T-cell (primary cell): ENCODE measurements at regions not wholly inside any gene's neighbourhood (a gene's known extent, or its start where the extent isn't known, plus 50 kb on each side); places are given as distances from the start of the nearest gene placed in this dataset.

Experiments used
- ATAC-seq, 4 experiments: fragments of 200-7000 bp in 3 of 4; fragments of 150-1000 bp in 1 of 4; cut with Tn5 transposase; replicated peaks in 1 of 4; 1 replicate in 3 of 4; 2 replicates in 1 of 4; pipeline ENCODE4 v1.10.0; 2021; ENCODE audit warnings: moderate library complexity in 3 of 4, mild to moderate bottlenecking in 2 of 4, moderate number of reproducible peaks in 1 of 4
- CTCF ChIA-PET, 2 donors: fragments of 300-600 bp; sonication (Branson Sonifier 250); formaldehyde crosslinking; loops; one replicate each; lab custom pipeline; 2022; ENCODE audit warnings: antibody characterized with exemption in 2 of 2; lab: Charles Lee
- POLR2A ChIA-PET, 2 donors: fragments of 300-600 bp; sonication (Branson Sonifier 250); formaldehyde crosslinking; loops; one replicate each; lab custom pipeline; 2022; ENCODE audit warnings: antibody characterized with exemption in 2 of 2; lab: Charles Lee
- DNase-seq, 35 experiments: peaks; one replicate each; pipeline versions ENCODE4 v3.0.0 to v3.0.0-alpha.2; 2013 to 2023
- H3K27ac ChIP-seq: one replicate; pipeline ENCODE4 v1.5.1; 2013; ENCODE audit warnings: low read length
- H3K27me3 ChIP-seq, 2 experiments: replicated peaks in 1 of 2; 1 replicate in 1 of 2; 2 replicates in 1 of 2; pipeline versions ENCODE4 v1.6.1 to v1.7.0; 2013; ENCODE audit warnings: low read length in 1 of 2, mixed read lengths in 1 of 2; ENCODE audit not compliant: control insufficient read depth in 2 of 2, insufficient read depth in 2 of 2; ENCODE audit errors: extremely low read depth in 1 of 2
- H3K36me3 ChIP-seq, 2 donors: 1 replicate in 1 of 2; 2 replicates in 1 of 2; pipeline versions ENCODE4 v1.6.1 to v1.7.0; 2013; ENCODE audit warnings: low read length in 1 of 2; ENCODE audit not compliant: control insufficient read depth in 2 of 2, insufficient read depth in 1 of 2; ENCODE audit errors: extremely low read depth in 1 of 2
- H3K4me1 ChIP-seq, 2 experiments: 1 replicate in 1 of 2; 2 replicates in 1 of 2; pipeline versions ENCODE4 v1.6.1 to v1.7.0; 2013; ENCODE audit warnings: low read length in 2 of 2, mixed read lengths in 1 of 2; ENCODE audit not compliant: insufficient read depth in 2 of 2, control insufficient read depth in 1 of 2; ENCODE audit errors: extremely low read depth in 1 of 2
- H3K4me3 ChIP-seq, 2 donors: 1 replicate in 1 of 2; 2 replicates in 1 of 2; pipeline versions ENCODE4 v1.5.1 to v1.7.0; 2013; ENCODE audit warnings: mild to moderate bottlenecking in 2 of 2, low read length in 1 of 2, moderate library complexity in 1 of 2; ENCODE audit not compliant: control insufficient read depth in 1 of 2; ENCODE audit errors: extremely low read depth in 1 of 2
- H3K9me3 ChIP-seq: 2 replicates; pipeline ENCODE4 v1.7.0; 2013
- H3K27ac Mint-ChIP-seq, 2 donors: one replicate each; pipeline ENCODE4 v1.8.0; 2020 to 2021; ENCODE audit warnings: mild to moderate bottlenecking in 2 of 2, mixed read lengths in 2 of 2
- H3K27me3 Mint-ChIP-seq, 2 donors: one replicate each; pipeline ENCODE4 v1.8.0; 2021 to 2022; ENCODE audit warnings: mixed read lengths in 2 of 2
- H3K36me3 Mint-ChIP-seq: one replicate; pipeline ENCODE4 v1.8.0; 2021; ENCODE audit warnings: mixed read lengths
- H3K4me1 Mint-ChIP-seq, 3 donors: one replicate each; pipeline ENCODE4 v1.8.0; 2020 to 2022; ENCODE audit warnings: mixed read lengths in 3 of 3, mild to moderate bottlenecking in 1 of 3
- H3K4me3 Mint-ChIP-seq, 3 donors: one replicate each; pipeline ENCODE4 v1.8.0; 2020 to 2022; ENCODE audit warnings: mild to moderate bottlenecking in 3 of 3, mixed read lengths in 3 of 3, moderate library complexity in 3 of 3
- H3K9me3 Mint-ChIP-seq, 3 donors: one replicate each; pipeline ENCODE4 v1.8.0; 2020 to 2022; ENCODE audit warnings: mixed read lengths in 3 of 3
- WGBS: methylation state at CpG from one replicate; pipeline ENCODE4 v1.1.5; 2013; ENCODE audit warnings: missing lambda C conversion rate; ENCODE audit not compliant: insufficient coverage; 5-methylcytosine and 5-hydroxymethylcytosine counted together

DNA sequence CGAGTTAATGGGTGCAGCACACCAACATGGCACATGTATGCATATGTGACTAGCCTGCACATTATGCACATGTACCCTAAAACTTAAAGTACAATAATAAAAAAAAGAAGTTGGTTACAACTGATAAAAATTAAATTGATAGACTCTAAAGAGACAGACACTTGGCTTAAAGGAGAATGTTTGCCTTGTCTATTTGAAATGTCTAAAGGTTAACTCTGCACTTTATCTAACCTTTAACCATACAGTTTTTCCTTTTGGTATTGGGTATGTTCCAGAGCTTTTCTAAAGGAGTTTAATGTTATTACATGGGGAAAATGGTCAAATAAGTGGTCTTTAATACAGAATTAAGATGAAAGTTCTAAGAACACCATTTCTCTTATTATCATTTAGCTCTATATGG lies 145.1 kb upstream of the HCCS start:
- no peaks in the 10 kb centered on the region for H3K9me3 ChIP-seq
- H3K36me3 ChIP-seq, result no peaks in the 10 kb centered on the region
- no CpG with 5 or more reads among the region's 1 CpG for WGBS
- CTCF ChIA-PET, result no interaction called here
- no peaks in the 10 kb centered on the region for H3K27me3 ChIP-seq
- H3K27ac ChIP-seq, result no peak overlapping the region
- no peak for DNase-seq
- H3K36me3 Mint-ChIP-seq, result no peaks in the 10 kb centered on the region
- H3K9me3 Mint-ChIP-seq, result peaks cover 3 to 13% (median 4%) of the 10 kb centered on the region in 3 donors
- no peak overlapping the region for H3K4me3 ChIP-seq
- H3K27ac Mint-ChIP-seq, result no peak overlapping the region
- POLR2A ChIA-PET, result no interaction called here
- H3K4me1 Mint-ChIP-seq, result no peaks in the 10 kb centered on the region
- no peaks in the 10 kb centered on the region for H3K27me3 Mint-ChIP-seq
- H3K4me1 ChIP-seq, result no peaks in the 10 kb centered on the region
- ATAC-seq, result no peak
- no peak overlapping the region for H3K4me3 Mint-ChIP-seq

DNA sequence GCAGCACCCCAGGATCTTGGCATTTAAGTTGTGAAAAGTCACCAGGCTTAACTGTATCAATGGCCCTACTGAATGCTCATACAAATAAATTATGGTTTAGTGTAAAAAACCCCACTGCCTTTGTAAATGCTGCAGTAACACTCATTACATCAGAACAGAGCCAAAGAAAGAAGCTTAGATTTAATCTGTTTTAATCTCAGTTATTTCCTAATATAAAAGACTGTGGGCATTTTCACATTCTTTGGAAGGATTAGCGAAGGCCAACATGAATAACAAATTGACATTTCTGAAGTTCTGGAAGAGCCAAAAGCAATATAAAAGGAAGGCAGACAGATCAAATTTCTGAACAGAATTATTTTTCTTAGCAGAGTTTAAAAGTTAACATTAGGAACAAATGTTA lies 140.0 kb upstream of the HCCS start:
- ChIA-PET CTCF (no interaction called here), POLR2A (no interaction called here)
- Mint-ChIP-seq H3K36me3 (no peaks in the 10 kb centered on the region), H3K9me3 (peaks cover 0 to 8% (median 4%) of the 10 kb centered on the region in 3 donors), H3K27ac (no peak overlapping the region), H3K4me1 (no peaks in the 10 kb centered on the region), H3K4me3 (no peak overlapping the region), H3K27me3 (no peaks in the 10 kb centered on the region)
- no peak for DNase-seq
- no peak overlapping the region for H3K4me3 ChIP-seq
- no peaks in the 10 kb centered on the region for H3K27me3 ChIP-seq
- no peaks in the 10 kb centered on the region for H3K36me3 ChIP-seq
- H3K4me1 ChIP-seq, result no peaks in the 10 kb centered on the region
- no peak overlapping the region for H3K27ac ChIP-seq
- ATAC-seq, result no peak
- H3K9me3 ChIP-seq, result no peaks in the 10 kb centered on the region
- WGBS, result 100% methylated on average over 1 of the region's 1 CpG

DNA sequence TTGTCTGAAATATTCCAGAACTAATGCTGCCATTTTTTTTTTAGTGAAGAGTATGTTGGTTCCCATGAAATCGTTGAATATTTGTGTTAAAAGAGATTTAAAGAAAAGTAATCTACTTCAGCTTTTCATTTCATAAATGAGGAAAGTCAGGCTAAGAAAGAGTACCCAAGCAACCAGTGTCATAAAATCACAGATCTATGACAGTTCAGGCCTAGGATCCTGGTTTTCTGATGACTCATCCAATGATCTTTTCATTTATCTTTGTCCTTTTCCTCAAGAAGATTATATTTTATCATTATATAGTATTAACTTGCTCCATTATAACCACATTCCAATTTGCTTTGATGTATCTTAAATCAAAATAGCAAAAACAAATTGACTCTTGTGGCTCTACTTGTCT lies 139.4 kb upstream of the HCCS start:
- POLR2A ChIA-PET, result no interaction called here

DNA sequence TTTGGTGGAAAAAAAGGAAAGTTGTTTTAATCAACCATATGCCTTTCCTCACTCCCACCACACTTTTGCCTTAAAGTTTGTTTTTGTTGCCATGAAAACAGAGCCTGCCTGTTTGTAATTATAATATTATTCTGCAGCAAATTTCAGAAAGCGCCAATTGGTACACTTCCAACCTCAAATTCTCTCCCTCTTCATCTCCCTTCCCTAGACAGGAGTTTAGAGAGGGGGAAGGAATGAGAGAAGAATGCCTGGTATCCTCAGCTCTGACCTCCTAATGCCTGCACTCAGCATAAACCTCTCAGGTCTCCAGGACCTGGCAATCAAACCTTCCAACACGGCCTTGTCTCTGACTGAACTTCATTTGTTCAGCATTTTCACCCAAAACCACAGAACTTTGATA lies 138.4 kb upstream of the HCCS start:
- Mint-ChIP-seq H3K9me3 (peaks cover 0 to 8% (median 4%) of the 10 kb centered on the region in 3 donors), H3K4me3 (no peak overlapping the region), H3K4me1 (no peaks in the 10 kb centered on the region), H3K27ac (no peak overlapping the region), H3K36me3 (no peaks in the 10 kb centered on the region), H3K27me3 (no peaks in the 10 kb centered on the region)
- no peaks in the 10 kb centered on the region for H3K27me3 ChIP-seq
- no peaks in the 10 kb centered on the region for H3K9me3 ChIP-seq
- ATAC-seq, result no peak
- no peak for DNase-seq
- WGBS, result no CpG with 5 or more reads among the region's 2 CpGs
- ChIA-PET POLR2A (no interaction called here), CTCF (no interaction called here)
- H3K27ac ChIP-seq, result no peak overlapping the region
- H3K4me3 ChIP-seq, result no peak overlapping the region
- no peaks in the 10 kb centered on the region for H3K36me3 ChIP-seq
- no peaks in the 10 kb centered on the region for H3K4me1 ChIP-seq

More for the DNA sequence above, 139.4 kb upstream of the HCCS start:
- no peaks in the 10 kb centered on the region for H3K9me3 ChIP-seq
- H3K4me3 Mint-ChIP-seq, result no peak overlapping the region
- DNase-seq (no peak), ATAC-seq (no peak)
- no peak overlapping the region for H3K27ac Mint-ChIP-seq
- no peaks in the 10 kb centered on the region for H3K36me3 Mint-ChIP-seq
- H3K4me1 ChIP-seq, result no peaks in the 10 kb centered on the region
- H3K9me3 Mint-ChIP-seq, result peaks cover 0 to 8% (median 4%) of the 10 kb centered on the region in 3 donors
- no peaks in the 10 kb centered on the region for H3K36me3 ChIP-seq
- CTCF ChIA-PET, result no interaction called here
- no peaks in the 10 kb centered on the region for H3K27me3 ChIP-seq
- H3K4me3 ChIP-seq, result no peak overlapping the region
- no peaks in the 10 kb centered on the region for H3K27me3 Mint-ChIP-seq
- no CpG with 5 or more reads among the region's 1 CpG for WGBS
- H3K27ac ChIP-seq, result no peak overlapping the region
- H3K4me1 Mint-ChIP-seq, result no peaks in the 10 kb centered on the region

DNA sequence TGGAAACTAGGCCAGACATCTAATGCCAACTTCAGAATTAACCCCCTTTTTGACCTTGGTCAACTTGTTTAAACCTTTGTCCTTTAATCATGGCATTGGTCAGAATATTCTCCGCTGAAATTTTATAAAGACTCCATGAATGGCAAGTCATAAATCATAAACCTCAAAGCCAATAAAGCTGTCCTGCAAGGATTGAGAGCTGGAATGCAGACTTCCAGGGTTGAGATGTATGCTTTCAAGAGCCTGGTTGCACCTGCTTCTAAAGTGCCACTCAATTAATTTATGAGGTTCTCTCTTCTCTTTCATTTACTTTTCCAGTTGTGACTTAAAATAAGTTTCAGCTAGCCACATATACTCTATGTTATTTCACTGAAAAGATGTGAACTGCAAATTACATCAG lies 136.2 kb upstream of the HCCS start:
- Mint-ChIP-seq H3K36me3 (no peaks in the 10 kb centered on the region), H3K4me1 (no peaks in the 10 kb centered on the region), H3K27me3 (peaks cover 0 to 3% of the 10 kb centered on the region in 2 donors), H3K4me3 (no peak overlapping the region), H3K27ac (no peak overlapping the region), H3K9me3 (peaks cover 3 to 10% (median 7%) of the 10 kb centered on the region in 3 donors)
- Histone ChIP-seq H3K36me3 (no peaks in the 10 kb centered on the region), H3K9me3 (no peaks in the 10 kb centered on the region), H3K4me1 (no peaks in the 10 kb centered on the region), H3K27me3 (no peaks in the 10 kb centered on the region), H3K27ac (no peak overlapping the region), H3K4me3 (no peak overlapping the region)
- POLR2A ChIA-PET, result no interaction called here
- DNase-seq, result no peak
- no peak for ATAC-seq
- WGBS, result no CpG with 5 or more reads among the region's 1 CpG
- CTCF ChIA-PET, result no interaction called here

DNA sequence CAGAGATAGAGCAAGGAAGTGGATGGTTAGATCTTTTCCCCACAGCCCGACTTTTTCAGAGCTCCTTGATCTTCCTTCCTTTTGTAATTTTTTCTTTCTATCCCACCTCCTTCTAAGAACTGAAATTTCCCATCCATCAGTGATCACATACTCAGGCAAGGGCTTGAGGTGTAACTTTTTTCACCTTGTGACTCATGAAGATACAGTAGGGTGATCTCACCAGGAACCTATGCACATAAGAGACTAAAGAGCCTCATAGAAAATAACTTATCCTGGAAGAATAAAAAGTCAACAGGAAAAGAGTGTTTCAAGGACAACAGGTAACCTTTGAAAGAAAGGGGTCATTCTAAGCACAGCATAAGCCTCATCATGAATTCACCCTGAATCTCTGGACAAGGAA lies 131.2 kb upstream of the HCCS start:
- Histone ChIP-seq H3K27ac (no peak overlapping the region), H3K4me3 (no peak overlapping the region), H3K36me3 (no peaks in the 10 kb centered on the region), H3K9me3 (no peaks in the 10 kb centered on the region), H3K27me3 (no peaks in the 10 kb centered on the region), H3K4me1 (no peaks in the 10 kb centered on the region)
- Mint-ChIP-seq H3K4me1 (no peaks in the 10 kb centered on the region), H3K36me3 (no peaks in the 10 kb centered on the region), H3K27me3 (peaks cover 0 to 3% of the 10 kb centered on the region in 2 donors), H3K4me3 (no peak overlapping the region), H3K9me3 (peaks cover 3 to 9% (median 6%) of the 10 kb centered on the region in 3 donors), H3K27ac (no peak overlapping the region)
- ChIA-PET POLR2A (no interaction called here), CTCF (no interaction called here)
- DNase-seq, result no peak
- no CpG with 5 or more reads among the region's 1 CpG for WGBS
- ATAC-seq, result no peak

DNA sequence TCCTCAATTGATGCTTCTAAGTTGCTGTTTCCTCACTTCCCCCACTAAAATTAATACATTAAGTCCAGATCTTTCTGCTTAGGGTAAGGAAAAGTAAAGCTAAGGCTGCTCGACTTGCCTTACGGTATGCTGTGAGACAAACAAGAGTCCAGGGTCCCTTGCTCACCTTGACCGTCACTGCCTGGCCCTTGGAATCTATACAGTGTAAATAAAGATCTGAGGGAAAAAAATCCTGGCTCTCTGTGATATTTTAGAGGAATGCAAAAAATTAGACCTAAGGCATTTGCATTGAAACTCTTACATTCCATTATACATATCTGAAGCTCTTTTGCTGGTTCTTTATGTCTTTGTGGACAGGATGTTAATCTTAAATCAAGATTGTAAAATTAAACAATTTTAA lies 129.6 kb upstream of the HCCS start:
- Mint-ChIP-seq H3K9me3 (peaks cover 3 to 13% (median 6%) of the 10 kb centered on the region in 3 donors), H3K4me1 (no peaks in the 10 kb centered on the region), H3K27me3 (peaks cover 0 to 3% of the 10 kb centered on the region in 2 donors), H3K36me3 (no peaks in the 10 kb centered on the region), H3K27ac (no peak overlapping the region), H3K4me3 (no peak overlapping the region)
- Histone ChIP-seq H3K27me3 (no peaks in the 10 kb centered on the region), H3K4me3 (no peak overlapping the region), H3K9me3 (no peaks in the 10 kb centered on the region), H3K4me1 (no peaks in the 10 kb centered on the region), H3K36me3 (no peaks in the 10 kb centered on the region), H3K27ac (no peak overlapping the region)
- no CpG with 5 or more reads among the region's 3 CpGs for WGBS
- ATAC-seq (no peak), DNase-seq (no peak)
- CTCF ChIA-PET, result no interaction called here
- POLR2A ChIA-PET, result no interaction called here
